GM23338 (cell line): ENCODE measurements at regions not wholly inside any gene's neighbourhood (a gene's known extent, or its start where the extent isn't known, plus 50 kb on each side); places are given as distances from the start of the nearest gene placed in this dataset.

ENCODE experiments used
- ATAC-seq: fragments of 200-7000 bp; cut with Tn5 transposase; 3 replicates; pipeline ENCODE4 v1.9.1; 2020
- DNase-seq: peaks from one replicate; pipeline ENCODE4 v3.0.0-alpha.2; 2015; ENCODE audit warnings: low spot score
- H2AFZ ChIP-seq: fragments of 200-600 bp; sonication (generic); 2 replicates; pipeline ENCODE4 v1.8.0; 2016; ENCODE audit warnings: antibody characterized with exemption, mild to moderate bottlenecking, moderate library complexity
- H3F3A ChIP-seq: fragments of 200-600 bp; sonication (generic); replicated peaks from 2 replicates; pipeline ENCODE4 v1.8.0; 2017; ENCODE audit warnings: antibody characterized with exemption, mixed run types, low read depth
- H3K27ac ChIP-seq: fragments of 200-600 bp; sonication (generic); 2 replicates; pipeline ENCODE4 v1.6.1; 2016; ENCODE audit warnings: low read depth
- H3K27me3 ChIP-seq: fragments of 200-600 bp; sonication (generic); 2 replicates; pipeline ENCODE4 v1.8.0; 2016; ENCODE audit warnings: mild to moderate bottlenecking, mixed run types, moderate library complexity; ENCODE audit not compliant: insufficient read depth
- H3K36me3 ChIP-seq: fragments of 200-600 bp; sonication (generic); 2 replicates; pipeline ENCODE4 v1.8.0; 2016; ENCODE audit warnings: mild to moderate bottlenecking; ENCODE audit not compliant: insufficient read depth
- H3K4me1 ChIP-seq: fragments of 200-600 bp; sonication (generic); 2 replicates; pipeline ENCODE4 v1.8.0; 2016; ENCODE audit warnings: mild to moderate bottlenecking, moderate library complexity; ENCODE audit not compliant: insufficient read depth
- H3K4me2 ChIP-seq: fragments of 200-600 bp; sonication (generic); 2 replicates; pipeline ENCODE4 v1.7.1; 2017; ENCODE audit warnings: mixed run types
- H3K4me3 ChIP-seq: fragments of 200-600 bp; sonication (generic); 2 replicates; pipeline ENCODE4 v1.6.1; 2016; ENCODE audit warnings: mixed run types
- H3K79me2 ChIP-seq: fragments of 200-600 bp; sonication (generic); replicated peaks from 2 replicates; pipeline ENCODE4 v1.8.0; 2017; ENCODE audit warnings: mild to moderate bottlenecking; ENCODE audit not compliant: insufficient read depth
- H3K9me2 ChIP-seq: fragments of 200-600 bp; sonication (generic); 2 replicates; pipeline ENCODE4 v1.8.0; 2017; ENCODE audit not compliant: insufficient read depth
- H4K20me1 ChIP-seq: fragments of 200-600 bp; sonication (generic); replicated peaks from 2 replicates; pipeline ENCODE4 v1.8.0; 2017; ENCODE audit warnings: mild to moderate bottlenecking; ENCODE audit not compliant: insufficient read depth
- H3K27ac Mint-ChIP-seq: 2 replicates; pipeline ENCODE4 v1.8.0; 2020; ENCODE audit warnings: inconsistent platforms, mild to moderate bottlenecking, moderate library complexity, mixed read lengths
- H3K27me3 Mint-ChIP-seq: 3 replicates; pipeline ENCODE4 v1.8.0; 2022; ENCODE audit warnings: low read depth, mild to moderate bottlenecking, moderate library complexity, mixed read lengths, inconsistent platforms; ENCODE audit not compliant: insufficient read depth, poor library complexity
- H3K36me3 Mint-ChIP-seq: 3 replicates; pipeline ENCODE4 v1.8.0; 2021; ENCODE audit warnings: low read depth, mild to moderate bottlenecking, inconsistent platforms, moderate library complexity, mixed read lengths
- H3K4me1 Mint-ChIP-seq: 3 replicates; pipeline ENCODE4 v1.8.0; 2020; ENCODE audit warnings: mild to moderate bottlenecking, inconsistent platforms, mixed read lengths
- H3K4me3 Mint-ChIP-seq: 3 replicates; pipeline ENCODE4 v1.8.0; 2021; ENCODE audit warnings: moderate library complexity, mild to moderate bottlenecking, inconsistent platforms, mixed read lengths
- H3K9me3 Mint-ChIP-seq: 3 replicates; pipeline ENCODE4 v1.8.0; 2020; ENCODE audit warnings: moderate library complexity, mild to moderate bottlenecking, inconsistent platforms, mixed read lengths
- CREB1 ChIP-seq: fragments of 250-450 bp; sonication (Bioruptor Pico); IDR thresholded peaks from 2 replicates; pipeline ENCODE4 v1.5.0; 2020; ENCODE audit warnings: low read depth, mild to moderate bottlenecking, moderate library complexity
- EZH2 ChIP-seq: fragments of 200-600 bp; sonication (generic); IDR thresholded peaks from one replicate; pipeline ENCODE4 v1.8.0; 2017; ENCODE audit warnings: antibody characterized with exemption, mild to moderate bottlenecking, low read depth; ENCODE audit not compliant: unreplicated experiment
- NANOG ChIP-seq: IDR thresholded peaks from 2 replicates; pipeline ENCODE4 v1.6.1; 2016; ENCODE audit warnings: antibody characterized with exemption, borderline replicate concordance
- ZNF114 ChIP-seq: fragments of 250-450 bp; sonication (Bioruptor Pico); IDR thresholded peaks from 2 replicates; pipeline ENCODE4 v1.5.0; 2020; ENCODE audit warnings: mild to moderate bottlenecking, moderate library complexity
- TF ChIP-seq, protein P1 (sequence below), 2 experiments: fragments of 200-600 bp in 1 of 2; sonication (generic) in 1 of 2; conservative IDR thresholded peaks; 2 replicates each; pipeline versions ENCODE4 v1.5.1 to v1.6.1; 2016 to 2017; ENCODE audit warnings: antibody characterized with exemption in 2 of 2, low read depth in 2 of 2, mild to moderate bottlenecking in 2 of 2, moderate library complexity in 1 of 2
- TF ChIP-seq, protein P2 (sequence below): fragments of 250-450 bp; sonication (Bioruptor Pico); IDR thresholded peaks from 2 replicates; pipeline ENCODE4 v1.5.0; 2020; ENCODE audit warnings: mild to moderate bottlenecking, moderate library complexity
- TF ChIP-seq, protein P3 (sequence below): IDR thresholded peaks from one replicate; pipeline ENCODE4 v1.6.1; 2018; ENCODE audit warnings: antibody characterized with exemption; ENCODE audit not compliant: unreplicated experiment
- TF ChIP-seq, protein P4 (sequence below): IDR thresholded peaks from 2 replicates; pipeline ENCODE4 v1.6.1; 2016; ENCODE audit warnings: antibody characterized with exemption

DNA sequence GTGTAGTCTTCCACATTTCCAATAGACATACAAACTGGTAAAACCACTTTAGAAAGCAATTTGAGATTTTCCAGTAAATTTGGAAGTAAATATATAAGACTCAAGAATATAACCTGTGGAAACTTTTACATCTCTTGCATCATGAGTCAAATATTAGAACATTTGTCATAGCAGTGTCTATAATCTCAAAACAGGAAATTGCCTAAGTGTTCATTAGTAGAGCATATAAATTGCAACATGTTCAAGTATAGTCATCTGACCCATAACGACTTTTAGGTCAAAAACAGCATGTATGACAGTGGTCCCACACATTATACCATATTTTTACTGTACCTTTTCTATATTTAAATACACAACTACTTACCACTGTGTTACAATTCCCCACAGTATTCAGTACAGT lies 555.9 kb upstream of the VRK2 start:
- Histone ChIP-seq H3K36me3 (no peaks in the 10 kb centered on the region), H3K4me2 (no peak overlapping the region), H4K20me1 (no peaks in the 10 kb centered on the region), H3K4me3 (no peak overlapping the region), H3F3A (no peaks in the 10 kb centered on the region), H3K27me3 (no peaks in the 10 kb centered on the region), H3K79me2 (no peaks in the 10 kb centered on the region), H3K4me1 (no peaks in the 10 kb centered on the region), H2AFZ (no peak overlapping the region), H3K9me2 (no peaks in the 10 kb centered on the region), H3K27ac (no peak overlapping the region)
- Mint-ChIP-seq H3K9me3 (no peaks in the 10 kb centered on the region; the same call in 2 of the 3 replicates), H3K4me3 (no peak overlapping the region), H3K27me3 (no peaks in the 10 kb centered on the region), H3K27ac (no peak overlapping the region), H3K36me3 (0 out of 3 replicates have a peak, but pooled peaks cover 3% of the 10 kb centered on the region), H3K4me1 (no peaks in the 10 kb centered on the region)
- ATAC-seq (no peak), DNase-seq (no peak)
- TF ChIP-seq, protein P1, sequence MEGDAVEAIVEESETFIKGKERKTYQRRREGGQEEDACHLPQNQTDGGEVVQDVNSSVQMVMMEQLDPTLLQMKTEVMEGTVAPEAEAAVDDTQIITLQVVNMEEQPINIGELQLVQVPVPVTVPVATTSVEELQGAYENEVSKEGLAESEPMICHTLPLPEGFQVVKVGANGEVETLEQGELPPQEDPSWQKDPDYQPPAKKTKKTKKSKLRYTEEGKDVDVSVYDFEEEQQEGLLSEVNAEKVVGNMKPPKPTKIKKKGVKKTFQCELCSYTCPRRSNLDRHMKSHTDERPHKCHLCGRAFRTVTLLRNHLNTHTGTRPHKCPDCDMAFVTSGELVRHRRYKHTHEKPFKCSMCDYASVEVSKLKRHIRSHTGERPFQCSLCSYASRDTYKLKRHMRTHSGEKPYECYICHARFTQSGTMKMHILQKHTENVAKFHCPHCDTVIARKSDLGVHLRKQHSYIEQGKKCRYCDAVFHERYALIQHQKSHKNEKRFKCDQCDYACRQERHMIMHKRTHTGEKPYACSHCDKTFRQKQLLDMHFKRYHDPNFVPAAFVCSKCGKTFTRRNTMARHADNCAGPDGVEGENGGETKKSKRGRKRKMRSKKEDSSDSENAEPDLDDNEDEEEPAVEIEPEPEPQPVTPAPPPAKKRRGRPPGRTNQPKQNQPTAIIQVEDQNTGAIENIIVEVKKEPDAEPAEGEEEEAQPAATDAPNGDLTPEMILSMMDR (conservative IDR thresholded peaks at IDR 0.05; ENCODE audit: low read depth in 2 of 2) = no peak
- TF ChIP-seq, protein P2, sequence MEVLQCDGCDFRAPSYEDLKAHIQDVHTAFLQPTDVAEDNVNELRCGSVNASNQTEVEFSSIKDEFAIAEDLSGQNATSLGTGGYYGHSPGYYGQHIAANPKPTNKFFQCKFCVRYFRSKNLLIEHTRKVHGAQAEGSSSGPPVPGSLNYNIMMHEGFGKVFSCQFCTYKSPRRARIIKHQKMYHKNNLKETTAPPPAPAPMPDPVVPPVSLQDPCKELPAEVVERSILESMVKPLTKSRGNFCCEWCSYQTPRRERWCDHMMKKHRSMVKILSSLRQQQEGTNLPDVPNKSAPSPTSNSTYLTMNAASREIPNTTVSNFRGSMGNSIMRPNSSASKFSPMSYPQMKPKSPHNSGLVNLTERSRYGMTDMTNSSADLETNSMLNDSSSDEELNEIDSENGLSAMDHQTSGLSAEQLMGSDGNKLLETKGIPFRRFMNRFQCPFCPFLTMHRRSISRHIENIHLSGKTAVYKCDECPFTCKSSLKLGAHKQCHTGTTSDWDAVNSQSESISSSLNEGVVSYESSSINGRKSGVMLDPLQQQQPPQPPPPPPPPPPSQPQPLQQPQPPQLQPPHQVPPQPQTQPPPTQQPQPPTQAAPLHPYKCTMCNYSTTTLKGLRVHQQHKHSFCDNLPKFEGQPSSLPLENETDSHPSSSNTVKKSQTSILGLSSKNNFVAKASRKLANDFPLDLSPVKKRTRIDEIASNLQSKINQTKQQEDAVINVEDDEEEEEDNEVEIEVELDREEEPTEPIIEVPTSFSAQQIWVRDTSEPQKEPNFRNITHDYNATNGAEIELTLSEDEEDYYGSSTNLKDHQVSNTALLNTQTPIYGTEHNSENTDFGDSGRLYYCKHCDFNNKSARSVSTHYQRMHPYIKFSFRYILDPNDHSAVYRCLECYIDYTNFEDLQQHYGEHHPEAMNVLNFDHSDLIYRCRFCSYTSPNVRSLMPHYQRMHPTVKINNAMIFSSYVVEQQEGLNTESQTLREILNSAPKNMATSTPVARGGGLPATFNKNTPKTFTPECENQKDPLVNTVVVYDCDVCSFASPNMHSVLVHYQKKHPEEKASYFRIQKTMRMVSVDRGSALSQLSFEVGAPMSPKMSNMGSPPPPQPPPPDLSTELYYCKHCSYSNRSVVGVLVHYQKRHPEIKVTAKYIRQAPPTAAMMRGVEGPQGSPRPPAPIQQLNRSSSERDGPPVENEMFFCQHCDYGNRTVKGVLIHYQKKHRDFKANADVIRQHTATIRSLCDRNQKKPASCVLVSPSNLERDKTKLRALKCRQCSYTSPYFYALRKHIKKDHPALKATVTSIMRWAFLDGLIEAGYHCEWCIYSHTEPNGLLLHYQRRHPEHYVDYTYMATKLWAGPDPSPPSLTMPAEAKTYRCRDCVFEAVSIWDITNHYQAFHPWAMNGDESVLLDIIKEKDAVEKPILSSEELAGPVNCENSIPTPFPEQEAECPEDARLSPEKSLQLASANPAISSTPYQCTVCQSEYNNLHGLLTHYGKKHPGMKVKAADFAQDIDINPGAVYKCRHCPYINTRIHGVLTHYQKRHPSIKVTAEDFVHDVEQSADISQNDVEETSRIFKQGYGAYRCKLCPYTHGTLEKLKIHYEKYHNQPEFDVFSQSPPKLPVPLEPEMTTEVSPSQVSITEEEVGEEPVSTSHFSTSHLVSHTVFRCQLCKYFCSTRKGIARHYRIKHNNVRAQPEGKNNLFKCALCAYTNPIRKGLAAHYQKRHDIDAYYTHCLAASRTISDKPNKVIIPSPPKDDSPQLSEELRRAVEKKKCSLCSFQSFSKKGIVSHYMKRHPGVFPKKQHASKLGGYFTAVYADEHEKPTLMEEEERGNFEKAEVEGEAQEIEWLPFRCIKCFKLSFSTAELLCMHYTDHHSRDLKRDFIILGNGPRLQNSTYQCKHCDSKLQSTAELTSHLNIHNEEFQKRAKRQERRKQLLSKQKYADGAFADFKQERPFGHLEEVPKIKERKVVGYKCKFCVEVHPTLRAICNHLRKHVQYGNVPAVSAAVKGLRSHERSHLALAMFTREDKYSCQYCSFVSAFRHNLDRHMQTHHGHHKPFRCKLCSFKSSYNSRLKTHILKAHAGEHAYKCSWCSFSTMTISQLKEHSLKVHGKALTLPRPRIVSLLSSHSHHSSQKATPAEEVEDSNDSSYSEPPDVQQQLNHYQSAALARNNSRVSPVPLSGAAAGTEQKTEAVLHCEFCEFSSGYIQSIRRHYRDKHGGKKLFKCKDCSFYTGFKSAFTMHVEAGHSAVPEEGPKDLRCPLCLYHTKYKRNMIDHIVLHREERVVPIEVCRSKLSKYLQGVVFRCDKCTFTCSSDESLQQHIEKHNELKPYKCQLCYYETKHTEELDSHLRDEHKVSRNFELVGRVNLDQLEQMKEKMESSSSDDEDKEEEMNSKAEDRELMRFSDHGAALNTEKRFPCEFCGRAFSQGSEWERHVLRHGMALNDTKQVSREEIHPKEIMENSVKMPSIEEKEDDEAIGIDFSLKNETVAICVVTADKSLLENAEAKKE (CRISPR knock-in tag) = no peak
- no peak for TF ChIP-seq ZNF114 (CRISPR knock-in tag)
- no peak for TF ChIP-seq CREB1 (CRISPR knock-in tag)
- no peak for TF ChIP-seq EZH2
- TF ChIP-seq, protein P3, sequence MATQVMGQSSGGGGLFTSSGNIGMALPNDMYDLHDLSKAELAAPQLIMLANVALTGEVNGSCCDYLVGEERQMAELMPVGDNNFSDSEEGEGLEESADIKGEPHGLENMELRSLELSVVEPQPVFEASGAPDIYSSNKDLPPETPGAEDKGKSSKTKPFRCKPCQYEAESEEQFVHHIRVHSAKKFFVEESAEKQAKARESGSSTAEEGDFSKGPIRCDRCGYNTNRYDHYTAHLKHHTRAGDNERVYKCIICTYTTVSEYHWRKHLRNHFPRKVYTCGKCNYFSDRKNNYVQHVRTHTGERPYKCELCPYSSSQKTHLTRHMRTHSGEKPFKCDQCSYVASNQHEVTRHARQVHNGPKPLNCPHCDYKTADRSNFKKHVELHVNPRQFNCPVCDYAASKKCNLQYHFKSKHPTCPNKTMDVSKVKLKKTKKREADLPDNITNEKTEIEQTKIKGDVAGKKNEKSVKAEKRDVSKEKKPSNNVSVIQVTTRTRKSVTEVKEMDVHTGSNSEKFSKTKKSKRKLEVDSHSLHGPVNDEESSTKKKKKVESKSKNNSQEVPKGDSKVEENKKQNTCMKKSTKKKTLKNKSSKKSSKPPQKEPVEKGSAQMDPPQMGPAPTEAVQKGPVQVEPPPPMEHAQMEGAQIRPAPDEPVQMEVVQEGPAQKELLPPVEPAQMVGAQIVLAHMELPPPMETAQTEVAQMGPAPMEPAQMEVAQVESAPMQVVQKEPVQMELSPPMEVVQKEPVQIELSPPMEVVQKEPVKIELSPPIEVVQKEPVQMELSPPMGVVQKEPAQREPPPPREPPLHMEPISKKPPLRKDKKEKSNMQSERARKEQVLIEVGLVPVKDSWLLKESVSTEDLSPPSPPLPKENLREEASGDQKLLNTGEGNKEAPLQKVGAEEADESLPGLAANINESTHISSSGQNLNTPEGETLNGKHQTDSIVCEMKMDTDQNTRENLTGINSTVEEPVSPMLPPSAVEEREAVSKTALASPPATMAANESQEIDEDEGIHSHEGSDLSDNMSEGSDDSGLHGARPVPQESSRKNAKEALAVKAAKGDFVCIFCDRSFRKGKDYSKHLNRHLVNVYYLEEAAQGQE = no peak
- TF ChIP-seq, protein P4, sequence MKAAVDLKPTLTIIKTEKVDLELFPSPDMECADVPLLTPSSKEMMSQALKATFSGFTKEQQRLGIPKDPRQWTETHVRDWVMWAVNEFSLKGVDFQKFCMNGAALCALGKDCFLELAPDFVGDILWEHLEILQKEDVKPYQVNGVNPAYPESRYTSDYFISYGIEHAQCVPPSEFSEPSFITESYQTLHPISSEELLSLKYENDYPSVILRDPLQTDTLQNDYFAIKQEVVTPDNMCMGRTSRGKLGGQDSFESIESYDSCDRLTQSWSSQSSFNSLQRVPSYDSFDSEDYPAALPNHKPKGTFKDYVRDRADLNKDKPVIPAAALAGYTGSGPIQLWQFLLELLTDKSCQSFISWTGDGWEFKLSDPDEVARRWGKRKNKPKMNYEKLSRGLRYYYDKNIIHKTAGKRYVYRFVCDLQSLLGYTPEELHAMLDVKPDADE = no peak
- TF ChIP-seq NANOG = no peak
